Eye (tissue), 1 donor: ENCODE measurements at regions not wholly inside any gene's neighbourhood (a gene's known extent, or its start where the extent isn't known, plus 50 kb on each side); places are given as distances from the start of the nearest gene placed in this dataset.

Experiments used
- DNase-seq: peaks from one replicate; pipeline ENCODE4 v3.0.0-alpha.2; 2015

DNA sequence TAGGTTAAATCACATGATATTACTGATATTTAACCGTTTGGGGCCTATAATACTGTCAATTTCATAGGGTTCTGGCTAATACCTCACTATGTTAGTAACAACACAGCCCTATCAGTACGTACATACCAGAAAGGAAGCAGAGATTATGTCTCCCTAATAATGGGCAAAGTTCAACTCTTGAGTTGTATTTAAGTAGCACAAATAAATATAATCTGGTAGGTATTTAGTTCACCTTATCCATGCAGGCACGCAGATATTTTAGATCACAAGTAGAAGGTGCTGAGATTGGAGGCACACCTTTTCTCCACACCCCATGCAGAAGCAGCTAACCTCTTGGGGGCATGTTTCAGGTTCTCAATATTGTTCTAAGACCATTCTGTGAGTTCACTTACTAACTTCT lies 118.9 kb downstream of the IRS1 start:
- no peak for DNase-seq

DNA sequence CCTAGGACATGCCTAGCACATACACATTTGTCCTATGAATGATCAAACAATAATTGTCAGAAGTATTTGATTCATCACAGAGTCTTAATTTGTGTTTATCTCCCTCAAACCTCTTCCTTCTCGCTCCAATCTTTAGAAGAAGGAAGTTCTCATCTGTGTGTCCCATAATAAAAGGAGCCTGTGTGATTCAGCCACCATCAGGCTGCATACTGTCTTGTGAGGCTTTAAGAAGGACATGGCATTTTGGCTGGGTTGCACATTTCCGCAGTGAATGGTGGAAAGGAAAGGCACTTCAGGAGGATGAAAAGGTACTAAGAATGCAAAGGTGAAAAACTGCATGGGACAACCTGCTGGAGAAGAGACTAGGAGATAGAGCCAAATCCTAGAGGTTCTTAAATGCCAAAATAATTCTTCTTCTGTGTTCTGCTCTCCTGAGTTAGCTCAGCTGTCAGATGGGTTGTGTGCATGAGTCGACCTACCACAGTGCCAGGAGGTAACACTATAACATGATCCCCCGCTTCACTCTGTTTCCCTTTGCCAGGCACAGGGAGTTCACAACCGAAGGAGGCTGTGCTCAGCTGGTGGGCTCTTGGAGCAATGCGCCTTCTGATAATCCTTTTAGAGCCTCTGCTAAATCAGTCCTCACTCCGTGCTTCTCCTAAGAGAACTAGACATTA lies 120.1 kb downstream of the IRS1 start:
- DNase-seq, result no peak

DNA sequence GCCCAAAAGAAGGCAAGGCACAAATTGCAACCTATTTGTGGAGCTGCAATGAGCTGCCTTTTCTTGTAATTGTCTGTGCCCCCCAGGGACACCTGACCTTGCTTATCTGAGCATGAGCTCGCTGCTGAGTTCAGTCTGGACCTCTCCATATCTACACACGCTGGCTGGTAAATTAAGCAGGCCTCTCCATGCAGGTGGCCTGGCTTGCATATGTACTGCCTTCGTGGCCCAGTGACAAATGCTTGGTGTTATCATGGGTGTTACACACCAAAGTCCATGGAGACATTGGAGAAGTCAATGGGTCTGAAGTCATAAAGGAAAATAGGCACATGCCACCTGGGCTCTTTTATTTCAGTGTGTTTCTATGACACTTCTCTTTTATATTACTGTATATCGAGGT lies 121.2 kb downstream of the IRS1 start:
- no peak for DNase-seq

- DNase-seq, result no peak
Observed at GRCh38 chr2:226677080-226677479, 122.5 kb downstream of the IRS1 start.

DNA sequence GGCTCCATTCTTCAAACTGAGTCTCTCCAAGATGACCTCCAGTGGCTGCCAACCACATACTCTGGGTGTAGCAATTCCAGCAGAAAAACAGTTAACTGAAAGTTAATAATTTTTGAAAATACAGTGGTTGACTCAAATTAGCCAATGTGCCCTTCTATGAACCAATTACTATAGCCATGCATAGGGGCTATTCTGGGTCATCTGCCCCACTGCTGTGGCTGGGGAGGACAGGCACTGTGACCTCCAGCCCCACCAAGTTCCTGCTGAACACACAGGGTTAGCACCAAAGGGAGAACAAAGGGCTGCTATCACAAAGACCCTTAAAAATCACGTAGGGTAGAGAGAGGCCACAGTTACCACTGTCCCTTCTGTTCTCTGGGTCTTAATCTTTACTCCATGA lies 123.0 kb downstream of the IRS1 start:
- no peak for DNase-seq

DNA sequence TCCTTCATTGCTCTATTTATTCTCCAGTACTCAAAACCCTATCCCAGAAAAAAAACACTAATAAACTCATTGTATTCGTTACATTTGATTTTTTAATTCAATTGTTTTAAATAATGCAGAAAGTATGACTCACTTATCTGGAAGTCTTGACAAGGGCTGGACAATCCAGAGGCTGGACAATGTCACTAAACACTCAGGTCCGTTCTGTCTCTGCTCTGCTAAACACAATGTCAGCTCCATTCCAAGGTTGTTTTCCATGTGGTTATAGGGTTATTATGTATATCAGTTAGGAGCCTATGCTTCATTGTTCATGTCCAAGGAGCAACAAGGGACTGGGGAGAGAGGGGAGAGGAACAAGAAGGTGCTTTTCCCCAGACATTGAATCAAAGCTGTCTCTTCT lies 125.5 kb downstream of the IRS1 start:
- DNase-seq, result no peak

DNA sequence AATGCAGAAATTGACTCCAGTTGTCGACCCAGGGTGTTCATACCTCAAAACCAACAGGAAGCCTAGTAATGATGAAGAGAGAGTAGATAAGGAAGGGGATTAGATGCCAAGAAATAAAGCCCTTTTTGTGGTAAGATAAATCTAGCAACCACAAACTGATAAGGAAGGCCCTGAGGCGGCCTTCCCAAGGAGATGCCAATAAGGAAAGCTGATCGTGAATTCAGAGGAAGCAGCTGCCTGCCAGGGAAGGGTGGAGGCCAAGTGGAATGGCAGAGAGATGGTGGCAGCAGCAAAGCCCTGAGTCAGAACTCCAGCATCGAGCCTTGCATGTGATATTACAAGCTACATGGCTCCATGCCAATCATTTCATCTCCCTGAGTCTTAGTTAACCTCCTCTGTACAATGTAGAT lies 126.3 kb downstream of the IRS1 start:
- no peak for DNase-seq

DNA sequence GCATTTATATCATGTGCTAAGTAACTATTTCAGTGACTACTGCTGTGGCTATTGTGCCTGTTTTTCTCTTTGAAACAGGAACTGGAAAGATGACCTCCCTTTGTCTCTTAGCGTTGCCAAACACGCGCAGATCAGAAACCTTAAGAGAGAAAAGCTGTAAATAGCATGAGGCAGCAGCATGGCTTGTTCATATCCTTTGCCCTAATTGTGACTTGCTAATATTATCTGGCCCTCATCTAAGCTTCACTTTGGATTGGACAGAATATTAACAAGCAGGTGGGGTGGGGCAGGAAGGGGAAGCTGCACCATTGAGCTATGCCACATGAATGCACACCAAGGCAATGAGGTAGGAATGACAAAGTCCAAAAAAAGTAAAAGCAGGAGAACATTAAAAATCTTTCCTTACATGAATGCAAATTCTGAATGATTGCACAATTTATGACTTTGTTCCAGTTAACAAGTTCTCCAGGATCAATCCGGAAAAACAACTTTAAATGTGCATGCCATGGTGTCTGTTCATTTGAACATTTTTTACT lies 128.4 kb downstream of the IRS1 start:
- DNase-seq, result peak; percentile 38

GRCh38 chr2:226669905-226670304 lies 129.7 kb downstream of the IRS1 start:
- DNase-seq, result no peak

GRCh38 chr2:226669249-226669648 lies 130.4 kb downstream of the IRS1 start:
- DNase-seq, result no peak

DNA sequence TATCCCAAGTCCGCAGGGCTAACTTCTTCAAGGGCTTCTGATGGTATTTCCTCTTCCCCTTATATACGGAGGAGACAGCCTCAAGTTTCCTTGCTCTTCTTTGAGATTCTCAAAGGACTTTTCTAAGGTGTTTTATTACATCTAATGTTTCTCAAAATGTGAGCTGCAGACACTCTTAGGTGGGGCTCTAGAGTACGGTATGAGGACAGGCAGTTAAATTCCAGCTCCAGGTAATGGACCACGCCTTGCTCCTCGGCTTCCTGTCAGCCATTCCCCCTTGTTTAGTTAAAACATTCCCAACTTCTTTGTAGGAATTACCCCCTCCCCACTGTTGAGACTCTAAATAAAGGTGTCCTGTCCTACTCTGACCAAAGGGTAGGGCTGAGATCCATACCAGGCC lies 131.9 kb downstream of the IRS1 start:
- DNase-seq, result no peak

DNA sequence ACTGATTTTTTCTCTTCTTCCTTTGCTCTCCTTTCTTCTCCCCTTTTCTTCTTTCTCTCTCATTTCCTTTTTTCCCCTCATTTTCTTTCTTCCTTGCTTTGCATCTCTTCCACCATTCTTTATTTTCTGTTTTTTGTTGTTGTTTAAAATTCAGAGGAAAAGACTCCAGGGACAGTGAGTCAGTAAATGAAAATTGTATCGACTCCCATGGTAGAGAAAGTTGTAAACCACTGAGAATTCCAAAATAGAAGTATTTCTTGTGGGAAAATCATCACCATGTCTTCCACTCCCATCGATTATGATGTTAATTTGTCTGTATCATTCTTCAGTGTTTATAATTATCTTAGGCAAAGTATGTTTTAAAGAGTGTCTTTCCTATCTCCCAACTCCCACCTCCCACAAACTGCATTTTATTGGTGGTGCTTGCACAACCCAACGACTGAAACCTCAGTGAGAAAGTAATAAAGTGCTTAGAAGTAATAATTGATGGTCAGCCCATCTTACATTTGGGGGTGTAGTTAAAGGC lies 134.3 kb downstream of the IRS1 start:
- no peak for DNase-seq

DNA sequence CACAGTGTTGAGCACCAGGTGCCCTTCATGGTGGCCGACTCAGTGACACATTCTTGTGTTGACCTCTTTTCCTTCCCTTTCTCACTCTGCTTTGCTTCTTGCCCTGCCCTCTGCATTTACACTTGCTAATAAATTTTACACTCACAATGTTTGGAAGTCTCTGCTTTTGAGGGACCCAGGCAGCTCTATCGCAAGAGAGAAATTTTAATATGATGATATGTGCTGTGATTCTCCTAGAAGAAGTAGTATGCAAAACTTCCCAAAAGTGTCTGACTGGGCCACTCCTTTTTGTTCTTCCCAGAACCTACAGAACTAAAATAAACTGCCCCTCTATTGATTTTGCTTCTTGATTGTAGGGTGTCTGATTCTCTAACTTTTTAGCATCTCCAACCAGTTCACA lies 135.0 kb downstream of the IRS1 start:
- no peak for DNase-seq

DNA sequence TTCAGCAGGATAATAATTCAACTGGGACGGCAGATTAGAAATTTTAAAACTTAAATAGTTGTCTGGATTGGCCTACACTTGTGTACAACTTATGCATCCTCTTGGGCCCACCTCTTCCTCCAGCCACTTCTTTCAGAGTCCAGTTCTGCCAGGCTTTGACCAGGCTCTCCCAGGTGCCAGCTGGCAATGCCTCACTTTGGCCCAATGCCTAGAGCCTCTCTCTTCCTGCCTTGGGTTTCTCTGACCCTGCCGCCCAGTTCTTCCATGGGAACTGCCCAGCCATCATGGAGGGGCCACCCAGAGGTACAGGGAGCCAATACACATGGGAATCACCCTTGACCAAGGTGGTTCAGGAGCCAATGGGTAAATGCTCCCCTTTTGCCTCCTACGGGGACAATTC lies 135.5 kb downstream of the IRS1 start:
- no peak for DNase-seq

GRCh38 chr2:226661789-226662545 lies 137.7 kb downstream of the IRS1 start:
- DNase-seq, result no peak

- DNase-seq, result peak; percentile 56
Observed at GRCh38 chr2:226660526-226660925, 139.1 kb downstream of the IRS1 start.

DNA sequence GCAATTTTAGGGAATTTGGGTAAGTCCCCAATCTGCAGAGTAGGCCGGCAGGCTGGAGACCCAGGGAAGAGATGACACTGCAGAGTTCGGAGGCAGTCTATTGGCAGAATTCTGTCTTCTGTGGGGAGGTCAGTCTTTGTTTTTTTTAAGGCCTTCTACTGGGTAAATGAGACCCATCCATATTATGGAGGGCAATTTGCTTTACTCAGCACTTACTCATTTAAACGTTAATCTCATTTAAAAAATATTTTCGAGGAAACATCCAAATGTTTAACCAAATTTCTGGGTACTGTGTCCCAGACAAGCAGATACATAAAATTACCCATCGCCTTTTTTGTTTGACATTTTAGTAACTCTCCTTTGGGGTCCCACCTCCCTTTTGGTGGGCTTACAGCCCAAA lies 139.5 kb downstream of the IRS1 start:
- DNase-seq, result no peak

DNA sequence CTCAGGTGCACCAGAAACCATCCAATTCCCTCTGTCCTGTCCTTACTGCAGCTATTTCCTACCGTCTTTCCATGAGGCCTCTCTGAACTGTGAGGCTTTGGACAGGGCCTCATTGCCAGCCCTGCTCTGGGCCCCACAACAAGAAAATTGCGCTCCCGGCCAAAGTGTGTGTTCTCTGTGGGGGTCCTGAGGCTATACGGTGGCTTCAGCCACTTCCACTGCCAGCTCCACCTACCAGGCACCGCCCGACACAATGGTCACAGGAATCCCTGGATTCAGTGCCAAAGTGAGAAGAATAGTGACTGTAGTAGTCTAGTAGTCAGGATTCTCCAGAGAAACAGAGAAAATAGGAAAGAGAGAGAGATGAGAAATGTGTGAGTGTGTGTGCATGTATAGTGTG lies 140.2 kb downstream of the IRS1 start:
- no peak for DNase-seq

GRCh38 chr2:226658555-226658954 lies 141.1 kb downstream of the IRS1 start:
- no peak for DNase-seq

DNA sequence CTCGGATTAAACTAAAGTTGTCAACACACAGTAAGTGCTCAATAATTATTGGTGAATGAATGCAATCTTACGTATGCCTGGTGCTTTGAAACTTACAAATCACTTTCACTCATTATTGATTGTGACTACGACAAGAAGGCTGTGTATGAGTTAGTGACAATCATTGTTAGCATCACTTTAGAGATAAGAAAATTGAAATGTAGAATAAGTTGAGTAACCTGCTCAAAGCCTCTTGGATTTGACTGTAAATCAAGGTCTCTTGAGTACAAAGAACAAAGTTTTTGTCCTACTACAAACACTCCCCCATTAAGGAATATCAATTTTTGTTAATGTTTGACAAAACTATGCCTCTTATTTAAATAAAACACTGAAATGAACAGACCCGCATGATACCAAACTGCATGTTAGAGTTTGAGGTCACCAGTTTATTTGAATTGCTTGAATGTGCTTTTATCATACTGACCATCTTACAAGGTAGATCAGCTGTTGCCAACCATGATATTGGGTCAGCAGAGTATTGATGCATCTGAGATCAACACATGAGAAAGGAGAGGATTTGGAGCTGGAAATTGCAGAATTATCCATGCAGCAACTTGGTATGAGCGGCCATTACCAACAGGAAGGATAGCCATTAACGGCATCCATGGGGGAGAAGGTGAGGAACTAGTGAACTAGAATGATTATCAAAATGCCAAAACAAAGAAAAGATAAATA lies 142.1 kb downstream of the IRS1 start:
- DNase-seq, result no peak

GRCh38 chr2:226656367-226656766 lies 143.3 kb downstream of the IRS1 start:
- DNase-seq, result no peak

- DNase-seq, result no peak
Observed at GRCh38 chr2:226655871-226656270, 143.7 kb downstream of the IRS1 start.

DNA sequence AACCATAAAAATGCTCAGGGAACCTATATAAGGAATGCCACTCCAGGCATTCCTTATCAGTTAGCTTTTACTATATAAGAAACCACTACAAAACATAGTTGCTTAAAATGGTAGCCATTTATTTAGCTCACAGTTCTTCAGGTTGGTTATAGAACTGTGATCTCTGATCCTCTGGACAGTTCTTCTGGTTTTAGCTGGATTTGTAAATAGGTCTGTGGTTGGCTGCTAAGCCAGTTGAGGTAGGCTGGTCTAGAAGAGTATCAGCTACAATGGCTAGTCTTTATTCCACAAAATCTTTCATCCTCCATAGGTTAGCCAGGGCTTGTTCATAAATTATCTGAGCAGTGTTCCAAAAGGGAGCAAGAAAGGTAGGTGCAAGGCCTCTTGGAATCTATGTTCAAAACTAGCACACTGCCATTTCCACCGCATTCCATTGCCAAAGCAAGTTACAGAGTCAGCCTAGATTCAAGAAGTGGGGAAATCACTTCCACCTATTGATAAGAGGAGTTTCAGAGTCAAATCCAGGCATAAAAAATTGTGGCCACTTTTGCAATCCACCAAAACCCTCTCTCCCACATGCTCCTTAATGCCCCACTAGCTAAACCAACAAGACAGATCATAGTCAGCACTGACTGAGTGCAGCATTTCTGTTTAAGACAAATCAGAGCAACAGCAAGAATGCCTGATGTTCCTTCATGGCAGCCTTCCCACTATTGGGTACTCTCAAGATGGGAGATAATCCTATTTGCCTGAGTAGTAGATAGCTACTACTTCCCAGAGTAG lies 146.4 kb downstream of the IRS1 start:
- DNase-seq, result no peak
